Inflammatory macrophage treated with lipopolysaccharide for 4 hours (primary cell): ENCODE measurements at regions not wholly inside any gene's neighbourhood (a gene's known extent, or its start where the extent isn't known, plus 50 kb on each side); places are given as distances from the start of the nearest gene placed in this dataset.
"Not testable (repeated sequence)": the region's sequence is repeated elsewhere in the genome, so short reads cannot be mapped to it uniquely, and the experiment has no call there.

Experiments
- DNase-seq: peaks from one replicate; pipeline ENCODE4 v3.0.0-alpha.2; 2020

- no peak for DNase-seq
These were observed 74.1 kb upstream of the PRKG1 start for GRCh38 chr10:51000164-51000563.

- DNase-seq: no peak
These were observed 73.3 kb upstream of the PRKG1 start for GRCh38 chr10:51000976-51001375.

GRCh38 chr10:51001587-51001986, 72.7 kb upstream of the PRKG1 start:
- DNase-seq: peak; percentile 28

- no peak for DNase-seq
These were observed 71.8 kb upstream of the PRKG1 start for GRCh38 chr10:51002469-51002868.

- DNase-seq: no peak
These were observed 69.5 kb upstream of the PRKG1 start for GRCh38 chr10:51004776-51005175.

- DNase-seq: no peak
These were observed 68.7 kb upstream of the PRKG1 start for GRCh38 chr10:51005551-51005950.

GRCh38 chr10:51006686-51007085, 67.6 kb upstream of the PRKG1 start:
- no peak for DNase-seq

- DNase-seq: no peak
These were observed 66.5 kb upstream of the PRKG1 start for GRCh38 chr10:51007781-51008180.

- no peak for DNase-seq
These were observed 65.9 kb upstream of the PRKG1 start for GRCh38 chr10:51008346-51008745.

- DNase-seq: peak; percentile 18
These were observed 63.3 kb upstream of the PRKG1 start for GRCh38 chr10:51010977-51011376.

GRCh38 chr10:51012073-51012472, 62.2 kb upstream of the PRKG1 start:
- no peak for DNase-seq

GRCh38 chr10:51014680-51015389, 59.5 kb upstream of the PRKG1 start:
- peak; percentile 6 for DNase-seq

- not testable (repeated sequence) for DNase-seq
These were observed 58.9 kb upstream of the PRKG1 start for GRCh38 chr10:51015390-51015754.

GRCh38 chr10:51020200-51020599, 54.1 kb upstream of the PRKG1 start:
- no peak for DNase-seq

- DNase-seq: no peak
These were observed 51.2 kb upstream of the PRKG1 start for GRCh38 chr10:51022933-51023585.

- no peak for DNase-seq
These were observed 50.7 kb upstream of the PRKG1 start for GRCh38 chr10:51023636-51024035.
